Neutrophil (primary cell): ENCODE measurements at regions not wholly inside any gene's neighbourhood (a gene's known extent, or its start where the extent isn't known, plus 50 kb on each side); places are given as distances from the start of the nearest gene placed in this dataset.

Experiments
- H3K27ac ChIP-seq: fragments of 200-600 bp; sonication (generic); 2 replicates; pipeline ENCODE4 v1.5.1; 2016; ENCODE audit warnings: mild to moderate bottlenecking, moderate library complexity
- H3K27me3 ChIP-seq: fragments of 200-600 bp; sonication (generic); 2 replicates; pipeline ENCODE4 v1.6.0; 2016; ENCODE audit warnings: mild to moderate bottlenecking
- H3K36me3 ChIP-seq: fragments of 200-600 bp; sonication (generic); 2 replicates; pipeline ENCODE4 v1.5.1; 2017
- H3K4me1 ChIP-seq, 2 experiments: fragments of 200-600 bp in 1 of 2; sonication (generic) in 1 of 2; 1 replicate in 1 of 2; 2 replicates in 1 of 2; pipeline versions ENCODE4 v1.5.1 to v1.6.1; 2013 to 2016; ENCODE audit warnings: low read depth in 1 of 2, low read length in 1 of 2, mild to moderate bottlenecking in 1 of 2, moderate library complexity in 1 of 2; ENCODE audit not compliant: control insufficient read depth in 1 of 2, insufficient read depth in 1 of 2
- H3K4me3 ChIP-seq, 2 experiments: fragments of 200-600 bp in 1 of 2; sonication (generic) in 1 of 2; 1 replicate in 1 of 2; 2 replicates in 1 of 2; pipeline ENCODE4 v1.5.1; 2013 to 2016; ENCODE audit warnings: low read depth in 1 of 2, low read length in 1 of 2, mild to moderate bottlenecking in 1 of 2, moderate library complexity in 1 of 2
- H3K9me3 ChIP-seq: fragments of 200-600 bp; sonication (generic); 2 replicates; pipeline ENCODE4 v1.5.1; 2016
- TF ChIP-seq, protein P1 (sequence below): fragments of 200-600 bp; sonication (generic); IDR thresholded peaks from 2 replicates; pipeline ENCODE4 v1.5.1; 2016; ENCODE audit warnings: antibody characterized with exemption

DNA sequence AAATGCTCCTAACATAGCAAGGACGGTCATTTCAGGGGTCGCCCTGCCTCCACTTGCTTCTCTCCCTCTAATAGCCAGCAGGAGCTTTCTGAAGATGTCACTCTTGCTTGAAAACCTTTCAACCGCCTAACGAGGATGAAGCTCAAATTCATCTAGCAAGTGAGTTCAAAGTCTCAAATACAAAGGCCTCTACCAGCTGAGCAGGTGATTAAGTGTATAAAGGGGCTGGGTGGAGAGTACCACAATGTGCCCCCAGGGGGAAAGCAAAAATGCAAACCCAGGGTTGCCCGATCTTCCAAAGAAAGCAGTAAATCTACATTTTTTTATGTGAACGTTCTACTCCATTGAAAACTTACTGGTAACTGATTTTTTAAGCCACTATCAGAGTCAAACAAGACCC, 50.4 kb upstream of the GRIP2 start:
- H3K9me3 ChIP-seq = no peaks in the 10 kb centered on the region
- H3K4me3 ChIP-seq = no peak overlapping the region
- H3K36me3 ChIP-seq = no peaks in the 10 kb centered on the region
- peaks cover 77% of the 10 kb centered on the region for H3K27me3 ChIP-seq
- TF ChIP-seq, protein P1, sequence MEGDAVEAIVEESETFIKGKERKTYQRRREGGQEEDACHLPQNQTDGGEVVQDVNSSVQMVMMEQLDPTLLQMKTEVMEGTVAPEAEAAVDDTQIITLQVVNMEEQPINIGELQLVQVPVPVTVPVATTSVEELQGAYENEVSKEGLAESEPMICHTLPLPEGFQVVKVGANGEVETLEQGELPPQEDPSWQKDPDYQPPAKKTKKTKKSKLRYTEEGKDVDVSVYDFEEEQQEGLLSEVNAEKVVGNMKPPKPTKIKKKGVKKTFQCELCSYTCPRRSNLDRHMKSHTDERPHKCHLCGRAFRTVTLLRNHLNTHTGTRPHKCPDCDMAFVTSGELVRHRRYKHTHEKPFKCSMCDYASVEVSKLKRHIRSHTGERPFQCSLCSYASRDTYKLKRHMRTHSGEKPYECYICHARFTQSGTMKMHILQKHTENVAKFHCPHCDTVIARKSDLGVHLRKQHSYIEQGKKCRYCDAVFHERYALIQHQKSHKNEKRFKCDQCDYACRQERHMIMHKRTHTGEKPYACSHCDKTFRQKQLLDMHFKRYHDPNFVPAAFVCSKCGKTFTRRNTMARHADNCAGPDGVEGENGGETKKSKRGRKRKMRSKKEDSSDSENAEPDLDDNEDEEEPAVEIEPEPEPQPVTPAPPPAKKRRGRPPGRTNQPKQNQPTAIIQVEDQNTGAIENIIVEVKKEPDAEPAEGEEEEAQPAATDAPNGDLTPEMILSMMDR = no peak
- H3K4me1 ChIP-seq = no peaks in the 10 kb centered on the region
- no peak overlapping the region for H3K27ac ChIP-seq

DNA sequence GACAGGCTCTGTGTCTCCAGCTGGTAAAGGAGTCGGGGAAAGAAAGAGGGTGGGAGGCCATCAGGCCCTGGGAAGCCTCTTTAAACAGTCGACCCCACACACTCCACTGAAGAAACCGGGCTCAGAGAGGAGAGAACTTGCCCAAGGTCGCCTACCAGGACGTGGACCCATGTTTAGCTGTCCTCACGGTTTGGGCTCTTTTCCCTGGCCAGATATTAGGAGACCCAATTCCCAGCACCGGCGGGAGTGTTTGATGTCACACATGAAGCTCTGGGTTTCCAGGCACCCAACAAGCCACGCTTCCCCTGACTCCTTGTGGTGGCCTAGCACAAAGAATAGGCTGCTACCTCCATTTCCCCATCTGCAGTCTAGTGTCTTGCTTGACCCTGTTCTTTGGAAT, 52.2 kb upstream of the GRIP2 start:
- Histone ChIP-seq H3K4me3 (no peak overlapping the region), H3K9me3 (no peaks in the 10 kb centered on the region), H3K36me3 (no peaks in the 10 kb centered on the region), H3K4me1 (no peaks in the 10 kb centered on the region), H3K27ac (no peak overlapping the region), H3K27me3 (peaks cover 72% of the 10 kb centered on the region)
- TF ChIP-seq, protein P1 = no peak

DNA sequence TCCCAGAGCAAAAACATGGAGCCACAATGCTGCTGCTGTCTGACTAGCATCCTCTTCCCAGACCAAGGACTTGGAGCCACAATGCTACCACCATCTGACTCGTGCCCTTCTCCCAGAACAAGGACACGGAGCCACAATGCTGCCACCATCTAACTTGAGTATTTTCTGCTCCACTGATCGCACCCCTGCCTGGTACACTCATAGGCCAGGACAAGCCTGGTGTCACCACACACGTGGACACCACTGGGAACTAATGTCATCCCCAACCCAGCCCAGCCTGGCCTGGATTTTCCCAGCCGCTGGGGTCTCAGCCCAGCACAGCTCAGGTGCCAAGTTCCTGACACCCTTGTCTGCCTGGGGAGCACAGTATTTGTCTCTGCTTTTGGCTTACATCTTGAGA, 52.7 kb upstream of the GRIP2 start:
- H3K36me3 ChIP-seq = no peaks in the 10 kb centered on the region
- no peaks in the 10 kb centered on the region for H3K4me1 ChIP-seq
- peaks cover 72% of the 10 kb centered on the region for H3K27me3 ChIP-seq
- TF ChIP-seq, protein P1 = no peak
- no peak overlapping the region for H3K27ac ChIP-seq
- no peak overlapping the region for H3K4me3 ChIP-seq
- H3K9me3 ChIP-seq = no peaks in the 10 kb centered on the region

DNA sequence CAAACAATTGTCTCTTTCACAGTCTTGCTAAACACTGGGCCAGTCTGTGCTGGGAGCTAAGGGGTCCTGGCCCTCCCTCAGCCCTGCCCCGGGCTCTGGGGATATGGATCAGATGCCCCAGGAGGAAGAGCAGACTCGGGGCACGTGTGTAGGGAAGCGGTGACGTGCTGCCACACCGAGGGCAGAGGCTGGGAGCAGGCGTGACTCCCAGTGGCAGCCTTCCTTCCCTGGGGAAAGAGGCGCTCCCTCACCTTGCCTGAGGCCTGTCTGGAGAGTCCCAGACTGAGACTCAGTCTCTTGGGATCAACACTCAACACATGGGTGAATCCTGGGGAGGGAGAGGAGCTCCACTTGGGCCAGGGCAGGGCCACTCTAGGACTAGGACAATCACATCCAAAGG, 54.1 kb upstream of the GRIP2 start:
- no peak overlapping the region for H3K4me3 ChIP-seq
- no peaks in the 10 kb centered on the region for H3K9me3 ChIP-seq
- no peaks in the 10 kb centered on the region for H3K4me1 ChIP-seq
- H3K27me3 ChIP-seq = peaks cover 72% of the 10 kb centered on the region
- TF ChIP-seq, protein P1 = no peak
- no peaks in the 10 kb centered on the region for H3K36me3 ChIP-seq
- H3K27ac ChIP-seq = no peak overlapping the region

DNA sequence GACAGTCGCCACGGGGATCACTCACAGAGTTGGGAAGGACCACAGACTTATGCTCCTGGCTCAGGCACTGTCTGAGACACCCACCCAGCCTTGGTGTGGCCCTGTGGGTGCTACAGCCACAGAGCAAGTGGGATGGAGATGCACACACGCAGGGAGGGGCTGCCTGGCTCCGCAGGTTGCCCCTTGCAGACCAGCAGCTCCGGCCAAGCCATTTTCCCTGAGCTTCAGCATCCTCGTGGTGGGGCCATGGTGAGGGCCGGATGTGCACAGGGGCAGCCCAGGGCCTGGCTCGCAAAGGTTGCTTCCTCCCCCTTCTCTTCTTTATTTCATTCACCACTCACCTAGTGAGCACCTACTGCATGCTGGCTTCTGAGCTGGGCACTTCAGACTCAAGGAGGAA, 55.4 kb upstream of the GRIP2 start:
- H3K36me3 ChIP-seq = no peaks in the 10 kb centered on the region
- TF ChIP-seq, protein P1 = no peak
- H3K4me1 ChIP-seq = no peaks in the 10 kb centered on the region
- H3K4me3 ChIP-seq = no peak overlapping the region
- no peaks in the 10 kb centered on the region for H3K9me3 ChIP-seq
- H3K27ac ChIP-seq = no peak overlapping the region
- H3K27me3 ChIP-seq = peaks cover 72% of the 10 kb centered on the region

DNA sequence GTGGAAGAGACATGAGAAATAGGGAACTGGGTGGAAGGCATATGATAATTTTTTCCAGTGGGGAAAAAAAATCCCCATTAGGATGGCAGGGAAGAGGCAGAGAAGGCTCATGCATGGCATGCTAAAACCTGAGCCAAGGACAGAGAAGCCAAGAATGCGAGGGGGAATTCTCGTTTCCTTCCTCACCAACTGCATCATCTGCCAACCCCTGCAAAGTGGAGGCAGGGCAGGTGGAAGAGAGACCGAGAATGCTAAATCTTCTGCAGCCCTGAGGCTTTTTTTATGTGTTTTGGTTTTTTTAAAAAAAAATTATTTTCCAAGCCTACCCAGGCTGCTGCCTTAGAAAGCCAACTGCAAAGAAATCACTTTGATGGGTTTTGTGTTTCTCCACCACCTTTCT, 54.3 kb upstream of the CCDC174 start:
- Histone ChIP-seq H3K27ac (no peak overlapping the region), H3K27me3 (peaks cover 76% of the 10 kb centered on the region), H3K4me1 (no peaks in the 10 kb centered on the region), H3K4me3 (no peak overlapping the region), H3K9me3 (no peaks in the 10 kb centered on the region), H3K36me3 (no peaks in the 10 kb centered on the region)
- TF ChIP-seq, protein P1 = no peak
